Transverse colon (tissue), 4 donors: ENCODE measurements at regions not wholly inside any gene's neighbourhood (a gene's known extent, or its start where the extent isn't known, plus 50 kb on each side); places are given as distances from the start of the nearest gene placed in this dataset.

Experiments
- CTCF ChIP-seq, 5 experiments: fragments of 200-600 bp in 3 of 5; fragments of 450-650 bp in 2 of 5; sonication (generic) in 3 of 5; IDR thresholded peaks; 1 replicate in 2 of 5; 2 replicates in 3 of 5; pipeline ENCODE4 v1.5.1; 2016 to 2017; ENCODE audit warnings: antibody characterized with exemption in 5 of 5, inconsistent platforms in 3 of 5, mild to moderate bottlenecking in 2 of 5, moderate library complexity in 1 of 5
- EP300 ChIP-seq: sonication (generic); formaldehyde crosslinking; IDR thresholded peaks from one replicate; pipeline ENCODE4 v1.6.1; 2017; ENCODE audit warnings: antibody characterized with exemption, low read depth
- POLR2AphosphoS5 ChIP-seq, 3 donors: sonication (generic); formaldehyde crosslinking; IDR thresholded peaks; one replicate each; pipeline ENCODE4 v1.6.1; 2016; ENCODE audit warnings: antibody characterized with exemption in 3 of 3

- TF ChIP-seq POLR2AphosphoS5 (IDR thresholded peaks at IDR 0.05) (no peak), CTCF (IDR thresholded peaks at IDR 0.05) (no peak), EP300 (no peak)
Observed at GRCh38 chr15:87686339-87686738, 570.2 kb downstream of the NTRK3 start.
